ENCODE measurements at regions not wholly inside any gene's neighbourhood (a gene's known extent, or its start where the extent isn't known, plus 50 kb on each side); places are given as distances from the start of the nearest gene placed in this dataset.

- no peak for DNase-seq
These were observed 242.1 kb upstream of the DYNLRB2 start for GRCh38 chr16:80298676-80299075.

DNA sequence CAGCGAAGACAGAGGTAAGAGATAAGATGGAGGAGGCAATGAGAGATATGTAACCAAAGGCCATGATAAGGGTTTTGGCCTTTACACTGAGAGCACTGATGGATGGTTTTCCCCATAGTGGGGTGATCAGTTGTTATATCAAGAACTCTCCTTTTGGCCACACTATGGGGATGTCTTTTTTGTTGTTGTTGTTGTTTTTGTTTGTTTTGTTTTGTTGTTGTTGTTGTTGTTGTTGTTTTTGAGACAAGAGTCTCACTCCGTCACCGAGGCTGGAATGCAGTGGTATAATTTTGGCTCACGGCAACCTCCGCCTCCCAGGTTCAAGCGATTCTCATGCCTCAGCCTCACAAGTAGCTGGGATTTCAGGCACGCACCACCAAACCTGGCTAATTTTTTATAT lies 244.8 kb upstream of the DYNLRB2 start:
- DNase-seq = no peak

DNA sequence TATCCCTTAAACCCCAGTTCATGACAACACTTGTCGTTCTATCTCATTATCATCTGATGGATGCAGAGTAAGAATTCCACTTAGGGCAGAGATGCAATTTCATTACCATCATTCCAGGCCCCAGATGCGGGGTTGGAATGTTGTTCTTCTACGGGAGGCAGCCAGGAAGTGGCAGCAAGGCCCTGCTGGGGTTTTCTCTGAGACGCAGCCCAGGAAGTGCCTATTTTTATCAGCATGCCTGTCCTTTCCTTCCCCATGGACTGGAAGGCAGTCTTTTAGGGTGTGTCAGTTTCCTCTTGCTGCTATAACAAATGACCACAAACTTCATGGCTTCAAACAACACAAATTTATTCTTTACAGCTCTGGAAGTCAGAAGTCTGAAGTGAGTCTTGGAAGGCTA lies 246.6 kb upstream of the DYNLRB2 start:
- DNase-seq = no peak

- DNase-seq = no peak
These were observed 252.2 kb upstream of the DYNLRB2 start for GRCh38 chr16:80288616-80289015.

GRCh38 chr16:80287674-80288073 lies 253.1 kb upstream of the DYNLRB2 start:
- no peak for DNase-seq

GRCh38 chr16:80285104-80285503 lies 255.7 kb upstream of the DYNLRB2 start:
- DNase-seq = no peak

DNA sequence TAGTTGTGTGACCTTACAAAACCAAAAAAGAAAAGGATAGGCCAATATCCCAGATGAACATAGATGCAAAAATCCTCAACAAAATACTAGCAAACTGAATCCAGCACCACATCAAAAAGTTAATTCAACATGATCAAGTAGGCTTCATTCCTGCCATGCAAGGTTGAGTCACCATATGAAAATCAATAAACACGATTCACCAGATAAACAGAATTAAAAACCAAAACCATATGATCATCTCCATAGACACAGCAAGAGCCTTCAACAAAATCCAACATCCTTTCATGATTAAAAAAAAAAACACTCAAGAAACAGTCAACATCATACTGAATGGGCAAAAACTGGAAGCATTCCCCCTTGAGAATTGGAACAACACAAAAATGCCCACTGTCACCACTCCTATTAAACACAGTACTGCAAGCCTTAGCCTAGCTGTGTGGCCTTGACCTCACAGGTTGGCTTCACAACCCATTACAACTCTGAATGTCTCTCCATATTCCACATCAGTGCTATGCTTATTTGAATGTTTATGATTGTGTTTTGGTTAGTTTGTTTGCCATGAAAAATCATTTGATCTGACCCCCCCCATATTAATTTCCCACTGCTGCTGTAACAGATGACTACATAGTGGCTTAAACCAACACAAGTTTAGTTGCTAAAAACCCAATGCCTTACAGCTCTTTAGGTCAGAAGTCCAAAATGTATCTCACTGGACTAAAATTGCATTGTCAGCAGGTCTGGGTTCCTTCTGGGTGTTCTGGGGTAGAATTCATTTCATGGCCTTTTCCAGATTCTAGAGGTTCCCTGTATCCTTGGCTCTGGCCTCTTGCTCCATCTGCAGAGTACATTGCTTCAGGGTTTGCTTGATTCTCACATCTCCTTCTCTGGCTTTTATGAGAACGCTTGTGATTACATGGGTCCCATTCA lies 257.1 kb upstream of the DYNLRB2 start:
- DNase-seq = no peak

DNA sequence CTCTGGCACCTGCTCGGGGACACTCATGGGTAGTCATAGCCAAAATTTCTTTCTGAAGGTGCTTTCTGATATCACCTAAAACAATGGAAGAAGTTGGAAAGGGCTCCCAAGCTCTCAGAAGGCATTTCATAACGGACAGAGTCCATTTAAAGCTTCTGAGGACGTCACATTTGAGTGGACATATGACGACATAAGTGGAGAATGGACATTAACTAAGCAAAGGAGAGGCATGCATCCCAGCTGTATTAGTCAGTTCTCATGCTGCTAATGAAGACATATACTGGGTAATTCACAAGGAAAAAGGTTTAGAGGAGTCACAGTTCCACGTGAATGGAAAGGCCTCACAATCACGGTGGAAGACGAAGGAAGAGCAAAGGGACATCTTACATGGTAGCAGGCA lies 260.2 kb upstream of the DYNLRB2 start:
- DNase-seq = no peak

DNA sequence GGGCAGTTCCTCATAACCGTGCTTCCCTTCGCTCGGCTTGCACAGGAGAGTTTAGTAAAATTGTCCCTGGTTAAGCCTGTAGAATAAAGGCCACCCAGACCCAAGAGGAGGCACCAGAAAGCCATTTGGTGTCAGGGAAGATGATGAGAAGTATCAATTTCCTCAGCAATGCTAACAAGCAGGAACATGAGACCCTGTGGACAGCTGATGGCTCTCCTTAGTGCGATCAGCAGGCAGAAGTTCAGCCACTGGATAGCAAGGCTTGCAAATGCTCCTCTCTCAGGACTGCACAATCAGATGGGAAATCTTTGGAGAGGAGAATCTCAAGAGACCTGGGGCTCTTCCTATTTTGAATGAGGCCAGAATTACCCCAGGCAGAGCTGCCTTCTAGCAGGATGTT lies 261.1 kb upstream of the DYNLRB2 start:
- DNase-seq = no peak

- no peak for DNase-seq
These were observed 263.6 kb upstream of the DYNLRB2 start for GRCh38 chr16:80277182-80277581.

GRCh38 chr16:80274576-80275191 lies 266.1 kb upstream of the DYNLRB2 start:
- DNase-seq = no peak

DNA sequence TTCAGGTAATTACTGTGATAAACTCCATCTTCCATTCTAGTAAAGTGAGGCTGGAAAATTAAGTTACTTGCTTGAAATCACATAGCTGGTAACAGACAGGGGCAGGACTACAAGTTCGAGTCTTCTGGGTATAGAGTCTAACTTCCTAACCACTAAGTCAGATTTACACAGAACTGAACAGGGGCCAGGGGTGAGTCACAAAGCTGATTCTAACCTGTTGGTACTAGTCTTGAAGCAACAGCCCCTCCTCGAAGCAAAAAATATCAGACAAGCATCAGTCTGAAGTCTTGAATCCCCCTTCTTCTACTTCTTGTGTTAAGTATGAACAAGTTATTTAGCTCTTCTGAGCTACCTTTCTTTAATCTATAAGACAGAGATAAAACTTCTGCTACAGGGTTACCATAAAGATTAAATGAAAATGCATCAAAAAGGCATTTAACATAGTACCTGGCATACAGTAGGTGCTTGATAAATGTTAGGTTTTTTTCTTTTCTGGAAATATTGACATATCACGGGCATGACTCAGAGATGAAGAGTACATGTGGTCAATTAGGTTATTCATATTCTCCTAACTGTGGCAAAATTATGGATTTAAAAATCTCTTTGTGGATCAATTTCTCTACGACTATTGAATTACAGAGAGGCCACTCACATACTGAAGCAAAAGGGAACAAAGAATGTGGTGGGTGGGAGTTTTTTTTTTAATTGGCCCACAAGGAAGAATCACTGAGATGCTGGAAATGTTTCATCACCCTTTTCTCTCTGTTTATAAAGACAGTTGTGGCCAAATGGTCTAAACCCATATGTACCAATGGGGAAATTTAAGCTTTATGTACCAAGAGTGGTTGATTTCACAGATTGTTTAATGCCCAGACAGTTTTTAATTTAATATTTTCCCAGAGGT lies 266.9 kb upstream of the DYNLRB2 start:
- no peak for DNase-seq

GRCh38 chr16:80265624-80266306 lies 275.0 kb upstream of the DYNLRB2 start:
- no peak for DNase-seq

GRCh38 chr16:80263848-80264694 lies 276.7 kb upstream of the DYNLRB2 start:
- no peak for DNase-seq

GRCh38 chr16:80263181-80263823 lies 277.5 kb upstream of the DYNLRB2 start:
- no peak for DNase-seq

DNA sequence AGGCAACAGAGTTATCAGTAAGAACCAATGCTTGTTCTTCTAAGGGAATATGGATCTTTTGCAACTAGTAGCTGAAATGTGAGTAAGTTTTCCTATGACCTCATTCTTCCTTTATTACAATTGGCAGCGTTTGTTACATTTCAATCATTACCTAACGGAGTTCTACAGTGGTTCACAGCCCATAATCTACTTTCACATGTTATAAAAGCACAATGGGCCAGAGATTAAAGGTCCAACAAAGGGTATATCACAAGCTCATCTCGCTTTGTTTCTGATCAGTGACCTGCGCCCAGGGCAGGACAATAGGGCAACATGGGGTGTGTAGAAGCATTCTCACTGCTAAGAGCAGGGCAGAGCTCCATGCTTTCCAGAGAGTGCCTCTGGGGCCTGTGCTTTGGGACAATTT lies 279.9 kb upstream of the DYNLRB2 start:
- no peak for DNase-seq

DNA sequence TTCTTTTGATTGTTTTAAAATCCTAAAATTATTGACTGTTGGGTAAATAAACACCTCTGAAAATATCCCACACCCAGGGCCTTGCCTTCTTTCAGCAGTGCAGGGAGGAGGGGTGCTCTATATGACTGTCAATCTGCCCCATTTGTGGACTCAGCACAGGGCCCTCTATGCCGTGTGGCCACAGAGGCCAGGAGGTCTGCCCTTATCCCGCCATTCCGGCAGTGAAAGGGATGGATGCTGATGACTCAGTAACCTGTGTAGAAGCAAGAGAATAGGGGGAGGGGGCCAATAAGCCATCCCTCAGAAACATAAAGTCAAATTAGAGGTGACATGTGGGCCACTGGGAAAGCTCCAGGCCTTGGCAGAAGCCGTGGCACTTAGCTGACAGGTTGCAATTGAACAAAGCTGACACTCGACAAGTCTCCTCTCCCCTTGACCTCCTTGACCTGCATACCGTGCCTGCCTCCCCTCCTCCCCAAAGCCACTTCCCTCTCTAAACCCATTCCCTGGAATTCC lies 281.4 kb upstream of the DYNLRB2 start:
- DNase-seq = no peak

DNA sequence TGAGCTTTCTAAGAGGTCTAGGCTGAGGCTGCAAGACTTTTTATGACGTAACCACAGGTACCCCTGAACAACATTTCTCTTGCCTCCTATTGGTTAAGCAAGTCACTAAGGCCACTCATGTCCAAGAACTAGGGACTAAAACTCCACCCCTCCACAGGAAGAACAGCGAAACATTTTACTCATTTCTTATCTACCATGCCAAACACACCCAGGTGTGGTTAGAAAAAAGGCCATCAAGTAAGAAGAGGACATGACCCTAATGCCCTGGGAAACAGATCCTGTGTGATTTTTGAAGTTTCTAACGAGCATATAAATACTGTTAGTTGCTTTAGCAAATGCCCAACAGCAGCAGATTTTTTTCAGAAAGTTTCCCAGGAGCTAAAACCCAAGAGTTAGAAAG lies 282.4 kb upstream of the DYNLRB2 start:
- no peak for DNase-seq

DNA sequence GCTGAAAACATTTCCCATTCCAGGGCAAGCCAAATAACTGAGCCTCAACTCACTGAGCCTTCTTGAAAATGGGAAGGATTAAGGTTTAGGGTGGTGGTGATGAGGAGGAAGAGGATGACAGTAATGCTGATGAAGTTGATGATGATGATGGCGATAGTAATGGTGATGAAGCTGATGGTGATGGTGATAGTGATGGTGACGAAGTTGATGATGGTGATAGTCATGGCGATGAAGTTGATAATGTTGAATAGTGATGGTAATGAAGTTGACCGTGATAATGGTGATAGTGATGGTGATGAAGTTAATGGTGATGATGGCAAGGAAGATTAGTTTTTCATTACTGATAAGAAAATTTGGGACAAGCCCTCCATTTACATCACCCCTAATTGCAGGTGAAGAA lies 285.8 kb upstream of the DYNLRB2 start:
- DNase-seq = no peak

- no peak for DNase-seq
These were observed 287.1 kb upstream of the DYNLRB2 start for GRCh38 chr16:80253741-80254140.

- no peak for DNase-seq
These were observed 290.4 kb upstream of the DYNLRB2 start for GRCh38 chr16:80250381-80250780.
